ENCODE measurements at regions not wholly inside any gene's neighbourhood (a gene's known extent, or its start where the extent isn't known, plus 50 kb on each side); places are given as distances from the start of the nearest gene placed in this dataset.

- no peak for TF ChIP-seq CTCF (IDR thresholded peaks at IDR 0.05)
- TF ChIP-seq ZFX (IDR thresholded peaks at IDR 0.05; ENCODE audit: borderline replicate concordance), result no peak
Observed at GRCh38 chr14:97253756-97254155, 456.6 kb downstream of the VRK1 start.
